IMR-90 (cell line): ENCODE measurements at regions not wholly inside any gene's neighbourhood (a gene's known extent, or its start where the extent isn't known, plus 50 kb on each side); places are given as distances from the start of the nearest gene placed in this dataset.

Experiments used
- ATAC-seq: fragments of 200-7000 bp; cut with Tn5 transposase; 2 replicates; pipeline ENCODE4 v1.9.1; 2020; ENCODE audit warnings: low read depth, mild to moderate bottlenecking, moderate library complexity
- BruUV-seq: library from RNA; stranded (reverse); fragments of 400-500 nt; replicated peaks from 2 replicates; lab custom pipeline; 2021; lab: Mats Ljungman, UMichigan
- CTCF ChIA-PET: fragments of 300-600 bp; formaldehyde crosslinking; extraction: SDS; loops from one replicate; lab custom pipeline; 2021; ENCODE audit warnings: antibody characterized with exemption; lab: Yijun Ruan, JAX
- POLR2A ChIA-PET: fragments of 300-600 bp; sonication (Branson Sonifier 250); formaldehyde crosslinking; loops from one replicate; lab custom pipeline; 2022; ENCODE audit warnings: antibody characterized with exemption; ENCODE audit not compliant: unreplicated experiment; lab: Charles Lee
- DNase-seq: peaks from one replicate; pipeline ENCODE4 v3.0.0; 2013
- H2AFZ ChIP-seq: replicated peaks from 2 replicates; pipeline ENCODE3; 2013; ENCODE audit warnings: low read length, mild to moderate bottlenecking; ENCODE audit not compliant: poor library complexity
- H2AK5ac ChIP-seq: 2 replicates; pipeline ENCODE4 v1.6.1; 2013; ENCODE audit warnings: low read depth, low read length, inconsistent platforms
- H2AK9ac ChIP-seq: replicated peaks from 2 replicates; pipeline ENCODE3; 2013; ENCODE audit warnings: mild to moderate bottlenecking, low read depth, low read length, moderate library complexity; ENCODE audit not compliant: poor library complexity
- H2BK120ac ChIP-seq: 2 replicates; pipeline ENCODE4 v1.6.1; 2013; ENCODE audit warnings: low read depth, low read length, inconsistent platforms
- H2BK15ac ChIP-seq: 3 replicates; pipeline ENCODE4 v1.6.1; 2013; ENCODE audit warnings: low read depth, low read length, inconsistent platforms
- H2BK20ac ChIP-seq: 2 replicates; pipeline ENCODE4 v1.6.1; 2013; ENCODE audit warnings: low read depth, mild to moderate bottlenecking, inconsistent platforms, low read length, moderate library complexity
- H2BK5ac ChIP-seq: 2 replicates; pipeline ENCODE4 v1.6.1; 2013; ENCODE audit warnings: mild to moderate bottlenecking, low read depth, low read length, inconsistent platforms; ENCODE audit not compliant: poor library complexity, severe bottlenecking
- H3K14ac ChIP-seq: replicated peaks from 2 replicates; pipeline ENCODE4 v1.6.1; 2013; ENCODE audit warnings: low read depth, low read length, inconsistent platforms
- H3K18ac ChIP-seq: 2 replicates; pipeline ENCODE4 v1.6.1; 2013; ENCODE audit warnings: low read depth, low read length, control low read depth
- H3K23ac ChIP-seq: 2 replicates; pipeline ENCODE4 v1.6.1; 2013; ENCODE audit warnings: low read depth, low read length, inconsistent platforms
- H3K27ac ChIP-seq: 2 replicates; pipeline ENCODE4 v1.5.1; 2013; ENCODE audit warnings: mild to moderate bottlenecking, control low read depth, low read length; ENCODE audit not compliant: insufficient read depth
- H3K27me3 ChIP-seq: 2 replicates; pipeline ENCODE4 v1.6.1; 2013; ENCODE audit warnings: low read length; ENCODE audit not compliant: control insufficient read depth, insufficient read depth
- H3K36me3 ChIP-seq: 2 replicates; pipeline ENCODE4 v1.6.1; 2013; ENCODE audit warnings: low read length, mixed read lengths; ENCODE audit not compliant: control insufficient read depth, insufficient read depth
- H3K4ac ChIP-seq: 2 replicates; pipeline ENCODE4 v1.6.1; 2013; ENCODE audit warnings: low read depth, low read length, inconsistent platforms
- H3K4me1 ChIP-seq: 2 replicates; pipeline ENCODE4 v1.6.1; 2013; ENCODE audit warnings: low read length, mixed read lengths; ENCODE audit not compliant: control insufficient read depth, insufficient read depth
- H3K4me2 ChIP-seq: 2 replicates; pipeline ENCODE4 v1.6.1; 2013; ENCODE audit warnings: low read depth, mild to moderate bottlenecking, control low read depth, low read length, moderate library complexity
- H3K4me3 ChIP-seq: 2 replicates; pipeline ENCODE4 v1.5.1; 2013; ENCODE audit warnings: low read depth, mild to moderate bottlenecking, control low read depth, low read length, moderate library complexity; ENCODE audit not compliant: insufficient read depth
- H3K56ac ChIP-seq: 2 replicates; pipeline ENCODE4 v1.6.1; 2013; ENCODE audit warnings: low read length, inconsistent platforms; ENCODE audit not compliant: insufficient read depth; ENCODE audit errors: extremely low read depth
- H3K79me1 ChIP-seq, 2 experiments: 2 replicates each; pipeline ENCODE4 v1.6.1; 2013; ENCODE audit warnings: low read length in 2 of 2, inconsistent platforms in 1 of 2, low read depth in 1 of 2
- H3K9ac ChIP-seq: 2 replicates; pipeline ENCODE4 v1.6.1; 2013; ENCODE audit warnings: low read depth, low read length, control low read depth
- H3K9me1 ChIP-seq: 2 replicates; pipeline ENCODE4 v1.6.1; 2013; ENCODE audit warnings: low read length, inconsistent platforms; ENCODE audit not compliant: insufficient read depth
- H3K9me3 ChIP-seq: 2 replicates; pipeline ENCODE4 v1.6.1; 2013; ENCODE audit warnings: low read length; ENCODE audit not compliant: control insufficient read depth, insufficient read depth
- H4K20me1 ChIP-seq: 2 replicates; pipeline ENCODE4 v1.6.1; 2013; ENCODE audit warnings: low read length, inconsistent platforms; ENCODE audit not compliant: insufficient read depth
- H4K5ac ChIP-seq: 2 replicates; pipeline ENCODE4 v1.6.1; 2013; ENCODE audit warnings: mild to moderate bottlenecking, low read depth, low read length, control low read depth
- H4K8ac ChIP-seq, 2 experiments: 2 replicates each; pipeline ENCODE4 v1.6.1; 2013; ENCODE audit warnings: low read depth in 2 of 2, low read length in 2 of 2, control low read depth in 1 of 2, inconsistent platforms in 1 of 2
- H4K91ac ChIP-seq: 2 replicates; pipeline ENCODE4 v1.6.1; 2013; ENCODE audit warnings: low read depth, low read length, inconsistent platforms; ENCODE audit not compliant: insufficient read depth
- CEBPB ChIP-seq: IDR thresholded peaks from 2 replicates; pipeline ENCODE4 v1.6.1; 2012; ENCODE audit warnings: low read depth, low read length, improper control_type of control experiment
- CHD1 ChIP-seq: IDR thresholded peaks from 2 replicates; pipeline ENCODE4 v1.6.1; 2012; ENCODE audit warnings: low read depth, low read length, improper control_type of control experiment
- MAFK ChIP-seq: IDR thresholded peaks from 2 replicates; pipeline ENCODE4 v1.6.1; 2012; ENCODE audit warnings: low read depth, low read length, improper control_type of control experiment
- MAZ ChIP-seq: IDR thresholded peaks from 2 replicates; pipeline ENCODE4 v1.6.1; 2012; ENCODE audit warnings: low read depth, mild to moderate bottlenecking, low read length, improper control_type of control experiment, moderate library complexity, borderline replicate concordance
- NFE2L2 ChIP-seq: fragments of 150-350 bp; IDR thresholded peaks from 2 replicates; pipeline ENCODE4 v1.6.1; 2016; ENCODE audit warnings: low read depth, mild to moderate bottlenecking, low read length
- POLR2A ChIP-seq: IDR thresholded peaks from 2 replicates; pipeline ENCODE4 v1.6.1; 2012; ENCODE audit warnings: mild to moderate bottlenecking, low read depth, low read length
- RCOR1 ChIP-seq: IDR thresholded peaks from 2 replicates; pipeline ENCODE4 v1.6.1; 2012; ENCODE audit warnings: mild to moderate bottlenecking, low read length, improper control_type of control experiment; ENCODE audit not compliant: insufficient replicate concordance
- RFX5 ChIP-seq: IDR thresholded peaks from 2 replicates; pipeline ENCODE4 v1.8.0; 2012; ENCODE audit warnings: low read depth, mild to moderate bottlenecking, low read length, moderate library complexity
- SMC3 ChIP-seq: fragments of 150-350 bp; IDR thresholded peaks from 2 replicates; pipeline ENCODE4 v1.6.1; 2016; ENCODE audit warnings: low read depth, mild to moderate bottlenecking, antibody characterized with exemption, low read length, moderate library complexity
- WGBS, 2 experiments: methylation state at CpG; one replicate each; pipeline versions ENCODE4 v1.1.5 to v1.1.7; 2013; ENCODE audit warnings: missing lambda C conversion rate in 2 of 2; ENCODE audit not compliant: insufficient read length in 1 of 2; ENCODE audit errors: extremely low coverage in 2 of 2; 5-methylcytosine and 5-hydroxymethylcytosine counted together
- dilution Hi-C: fragments of 300-500 bp; cut with HindIII; formaldehyde crosslinking; loops from one replicate; pipeline ENCODE4 v1.14.3; 2018; ENCODE audit warnings: low sequenced_read_pairs; ENCODE audit not compliant: unreplicated experiment
- in situ Hi-C: fragments of 300-500 bp; cut with MboI; formaldehyde crosslinking; loops from 3 replicates; pipeline ENCODE4 v1.14.3; 2019; ENCODE audit warnings: low sequenced_read_pairs, inconsistent platforms, mixed read lengths
- intact Hi-C: fragments of 100-400 bp; cut with micrococcal nuclease; formaldehyde crosslinking; loops from 2 replicates; pipeline ENCODE4 v1.10.0; 2022

- no peak for TF ChIP-seq MAFK
- no peak for TF ChIP-seq RFX5
- no peak for TF ChIP-seq RCOR1
- no peak for TF ChIP-seq NFE2L2
- no peak for TF ChIP-seq SMC3
- no peak for TF ChIP-seq MAZ
Measured at GRCh38 chr5:87778876-87779275, 366.1 kb upstream of the CCNH start (continued).

- no CpG with 5 or more reads among the region's 1 CpG for WGBS, 2 experiments
- Histone ChIP-seq H2BK15ac (no peak overlapping the region), H3K14ac (no peak overlapping the region), H4K5ac (no peak overlapping the region), H2BK20ac (no peak overlapping the region), H3K56ac (no peak overlapping the region), H4K8ac (no peak overlapping the region), H3K4ac (no peak overlapping the region), H3K36me3 (no peaks in the 10 kb centered on the region), H2AK5ac (no peak overlapping the region), H3K4me3 (no peak overlapping the region), H3K27ac (no peak overlapping the region), H3K27me3 (no peaks in the 10 kb centered on the region; the same call in 1 of the 2 replicates), H2AK9ac (no peak overlapping the region), H3K4me2 (no peak overlapping the region), H3K9me1 (no peaks in the 10 kb centered on the region), H2BK120ac (no peak overlapping the region), H3K9ac (no peak overlapping the region), H4K20me1 (no peaks in the 10 kb centered on the region), H3K79me1 (no peaks in the 10 kb centered on the region), H3K4me1 (no peaks in the 10 kb centered on the region), H3K9me3 (no peaks in the 10 kb centered on the region), H3K23ac (no peak overlapping the region), H4K91ac (no peak overlapping the region), H3K18ac (no peak overlapping the region), H2AFZ (no peak overlapping the region), H2BK5ac (no peak overlapping the region)
- intact Hi-C loops = loop anchor here (10.0 kb wide), 1 partner anchor 353 kb away; no protein-coding TSS in a partner anchor
- in situ Hi-C loops = loop anchor here (10.0 kb wide), 1 partner anchor 937 kb away; no protein-coding TSS in a partner anchor
- no peak for TF ChIP-seq POLR2A
- no peak for TF ChIP-seq MAZ
- no peak for TF ChIP-seq SMC3
- TF ChIP-seq CEBPB = no peak
- TF ChIP-seq NFE2L2 = no peak
- no peak for TF ChIP-seq CHD1
- no peak for TF ChIP-seq MAFK
- no TSS peak for BruUV-seq
- DNase-seq (no peak), ATAC-seq (no peak)
- ChIA-PET POLR2A (no interaction called here), CTCF (interaction anchor here (1.4 kb wide), 1 partner anchor 913 kb away, joined by 4 read pairs; no protein-coding TSS in a partner anchor)
- dilution Hi-C loops = no loop called here
Measured at GRCh38 chr5:87777877-87778276, 365.1 kb upstream of the CCNH start.
